GM10248 (cell line): ENCODE measurements at regions not wholly inside any gene's neighbourhood (a gene's known extent, or its start where the extent isn't known, plus 50 kb on each side); places are given as distances from the start of the nearest gene placed in this dataset.

Source experiments
- CTCF ChIA-PET: fragments of 300-600 bp; sonication (Branson Sonifier 250); formaldehyde crosslinking; extraction: SDS; loops from one replicate; lab custom pipeline; 2021; ENCODE audit warnings: antibody characterized with exemption; lab: Yijun Ruan, JAX
- POLR2A ChIA-PET: fragments of 350-650 bp; sonication (Branson Sonifier 250); formaldehyde crosslinking; extraction: SDS; loops from one replicate; lab custom pipeline; 2020; ENCODE audit warnings: antibody characterized with exemption; lab: Yijun Ruan, JAX
- DNase-seq: peaks from one replicate; pipeline ENCODE4 v3.0.0; 2012; ENCODE audit errors: extremely low spot score
- CTCF ChIP-seq: IDR thresholded peaks from 2 replicates; pipeline ENCODE4 v1.5.1; 2012; ENCODE audit warnings: mild to moderate bottlenecking, low read depth; ENCODE audit errors: extremely low read depth, missing control alignments, control extremely low read depth

- POLR2A ChIA-PET, result no interaction called here
- CTCF ChIA-PET, result no interaction called here
- no peak for DNase-seq
- TF ChIP-seq CTCF, result no peak
Measured at GRCh38 chr15:38186507-38186906, 66.1 kb upstream of the SPRED1 start.

DNA sequence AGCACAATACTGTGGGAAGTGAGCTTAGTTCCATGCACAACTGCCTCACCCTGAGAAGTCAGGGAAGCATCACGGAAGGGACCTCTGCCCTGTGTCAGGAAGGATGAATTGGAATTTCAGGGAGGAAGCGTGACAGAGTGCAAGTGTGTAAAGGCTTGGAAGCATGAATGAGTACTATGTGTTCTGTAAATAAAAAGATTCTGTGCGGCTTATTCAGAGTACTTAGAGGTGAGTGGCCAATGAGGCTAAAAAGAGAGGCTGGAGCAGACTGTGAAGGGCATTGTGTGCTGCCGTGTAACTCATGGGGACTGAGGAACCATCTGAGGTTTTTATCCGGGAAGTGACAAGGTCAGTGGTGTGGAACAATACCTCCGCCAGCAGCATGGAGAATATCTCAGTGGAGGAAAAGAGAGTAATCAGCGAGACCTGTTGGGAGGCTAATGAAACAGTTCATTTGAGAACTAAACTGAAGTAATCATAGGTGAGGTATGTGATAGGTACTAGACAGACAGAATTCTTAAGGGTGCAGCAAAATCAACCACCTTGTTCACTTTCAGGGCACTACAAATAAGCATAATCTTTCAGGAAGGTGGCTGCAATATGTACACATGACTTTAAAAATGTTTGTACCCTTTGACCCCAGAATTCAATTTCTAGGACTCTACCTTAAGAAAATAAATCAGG, 64.9 kb upstream of the SPRED1 start:
- no peak for TF ChIP-seq CTCF
- POLR2A ChIA-PET, result no interaction called here
- no peak for DNase-seq
- CTCF ChIA-PET, result no interaction called here

- ChIA-PET CTCF (no interaction called here), POLR2A (no interaction called here)
- DNase-seq, result no peak
- TF ChIP-seq CTCF, result no peak
Measured at GRCh38 chr15:38189671-38190295, 62.9 kb upstream of the SPRED1 start.

GRCh38 chr15:38190501-38190900, 62.1 kb upstream of the SPRED1 start:
- TF ChIP-seq CTCF, result no peak

DNA sequence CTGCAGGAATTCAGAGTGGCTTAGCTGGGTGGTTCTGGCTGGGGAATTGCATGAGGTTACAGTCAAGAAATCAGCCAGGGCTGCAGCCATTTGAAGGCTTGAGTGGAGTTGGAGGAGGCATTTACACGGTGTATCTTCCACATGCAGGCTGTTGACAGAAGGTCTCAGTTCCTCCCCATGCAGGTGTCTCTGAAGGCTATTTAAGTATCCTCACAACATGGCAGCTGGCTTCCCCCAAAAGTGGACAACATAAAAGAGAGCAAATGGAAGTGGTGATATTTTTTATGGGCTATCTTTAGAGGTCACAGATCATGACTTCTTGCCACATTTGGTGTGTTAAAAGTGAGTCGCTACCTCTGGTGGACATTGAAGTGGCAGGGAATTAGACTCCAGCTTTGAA, 60.1 kb upstream of the SPRED1 start:
- no peak for TF ChIP-seq CTCF
- ChIA-PET POLR2A (no interaction called here), CTCF (interaction anchor here (1.2 to 1.3 kb wide), 2 partner anchors 15 to 515 kb away, joined by 3 to 4 read pairs; no protein-coding TSS in a partner anchor)
- DNase-seq, result no peak

More at GRCh38 chr15:38190501-38190900, 62.1 kb upstream of the SPRED1 start:
- POLR2A ChIA-PET, result no interaction called here
- CTCF ChIA-PET, result no interaction called here
- DNase-seq, result no peak

DNA sequence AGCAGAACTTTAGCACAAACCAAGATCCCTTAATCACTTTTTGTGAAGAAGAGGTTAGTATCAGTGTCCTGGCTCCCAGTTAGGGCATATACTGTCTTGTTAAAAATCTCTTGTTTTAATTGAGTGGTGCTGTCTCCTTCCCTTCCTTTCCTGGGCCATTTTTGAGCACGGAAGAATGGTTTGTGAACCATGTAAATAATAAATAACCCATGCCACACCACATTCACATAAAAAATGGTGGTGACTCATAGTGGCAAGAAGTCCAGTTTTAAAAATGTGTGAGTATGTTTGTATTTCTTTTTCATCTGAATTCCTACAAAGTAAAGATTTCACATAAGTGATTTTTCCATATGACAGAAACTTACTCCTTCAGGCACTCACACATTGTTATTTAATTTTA, 59.1 kb upstream of the SPRED1 start:
- DNase-seq, result no peak
- POLR2A ChIA-PET, result no interaction called here
- no peak for TF ChIP-seq CTCF
- CTCF ChIA-PET, result no interaction called here
